ENCODE measurements at regions not wholly inside any gene's neighbourhood (a gene's known extent, or its start where the extent isn't known, plus 50 kb on each side); places are given as distances from the start of the nearest gene placed in this dataset.
"Not testable (repeated sequence)": the region's sequence is repeated elsewhere in the genome, so short reads cannot be mapped to it uniquely, and the experiment has no call there.

DNA sequence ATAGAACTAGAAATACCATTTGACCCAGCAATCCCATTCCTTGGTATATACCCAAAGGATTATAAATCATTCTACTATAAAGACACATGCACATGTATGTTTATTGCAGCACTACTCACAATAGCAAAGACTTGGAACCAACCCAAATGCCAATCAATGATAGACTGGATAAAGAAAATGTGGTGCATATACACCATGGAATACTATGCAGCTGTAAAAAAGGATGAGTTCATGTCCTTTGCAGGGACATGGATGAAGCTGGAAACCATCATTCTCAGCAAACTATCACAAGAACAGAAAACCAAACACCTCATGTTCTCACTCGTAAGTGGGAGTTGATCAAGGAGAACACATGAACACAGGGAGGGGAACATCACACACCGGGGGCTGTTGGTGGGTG, 108.9 kb upstream of the IL1RAPL2 start:
- not testable (repeated sequence) for TF ChIP-seq CTCF, POLR2A (IDR thresholded peaks at IDR 0.05)

Data from testis (tissue), 2 donors.